ENCODE measurements at regions not wholly inside any gene's neighbourhood (a gene's known extent, or its start where the extent isn't known, plus 50 kb on each side); places are given as distances from the start of the nearest gene placed in this dataset.
"Not testable (repeated sequence)": the region's sequence is repeated elsewhere in the genome, so short reads cannot be mapped to it uniquely, and the experiment has no call there.

- no peak for FAIRE-seq
Observed at GRCh38 chr2:65778137-65778536, 345.7 kb upstream of the SPRED2 start.

DNA sequence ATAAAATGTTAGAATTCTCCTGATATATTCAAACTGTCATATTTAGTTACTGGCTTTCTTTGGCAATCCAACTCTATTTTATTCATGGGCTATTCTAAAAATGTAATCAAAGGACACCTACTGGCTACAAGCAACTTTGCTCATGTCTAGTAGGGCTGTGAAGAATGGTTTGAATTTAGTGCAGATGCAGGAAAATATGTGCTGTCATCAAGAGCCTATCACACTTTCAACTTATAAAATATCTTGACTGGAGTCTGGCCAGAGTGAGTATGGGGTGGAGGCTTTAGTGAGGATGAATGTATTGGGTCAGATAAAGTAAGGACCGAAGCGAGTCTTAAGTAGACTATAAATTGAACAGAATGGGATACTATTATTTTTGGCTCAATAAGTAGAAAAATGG, 343.4 kb upstream of the SPRED2 start:
- FAIRE-seq = no peak

DNA sequence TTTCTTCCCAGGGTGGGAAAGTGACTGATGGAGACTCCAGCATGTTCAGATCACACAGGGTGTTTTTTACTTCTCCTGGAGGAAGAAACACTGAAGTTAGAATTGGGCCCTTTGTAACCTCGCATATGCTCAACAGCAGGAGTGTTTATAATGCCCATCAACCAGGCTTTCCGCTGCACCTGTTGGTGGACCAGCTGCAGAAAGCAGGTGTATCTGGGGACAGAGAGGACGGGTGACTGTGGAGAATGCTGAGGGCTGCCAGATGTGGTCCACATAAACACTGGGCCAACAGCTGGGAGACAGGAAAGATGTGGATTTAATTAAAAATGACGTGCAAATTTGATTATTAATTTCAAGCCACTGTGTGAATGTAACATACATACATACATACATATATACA, 335.5 kb upstream of the SPRED2 start:
- no peak for FAIRE-seq

GRCh38 chr2:65766768-65767267, 334.4 kb upstream of the SPRED2 start:
- FAIRE-seq = no peak

DNA sequence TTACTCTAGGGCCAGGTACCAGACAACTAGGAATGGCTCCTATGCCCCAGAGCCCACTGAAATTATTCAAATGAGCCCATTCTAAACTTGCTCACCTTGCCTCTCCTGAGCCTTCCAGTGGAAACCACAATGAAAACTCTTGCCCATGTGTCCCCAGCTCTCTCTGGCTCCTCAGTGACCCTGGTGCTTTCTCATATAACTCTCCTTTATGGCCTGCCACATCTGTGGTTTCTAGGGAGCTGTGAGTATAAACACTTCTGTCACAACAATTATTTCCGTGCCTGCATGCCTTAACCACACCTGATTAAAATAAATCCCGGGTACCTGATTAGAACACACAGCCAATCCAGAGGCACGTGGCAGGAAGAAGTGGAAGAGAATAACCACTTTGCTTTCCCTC, 333.0 kb upstream of the SPRED2 start:
- FAIRE-seq = no peak

DNA sequence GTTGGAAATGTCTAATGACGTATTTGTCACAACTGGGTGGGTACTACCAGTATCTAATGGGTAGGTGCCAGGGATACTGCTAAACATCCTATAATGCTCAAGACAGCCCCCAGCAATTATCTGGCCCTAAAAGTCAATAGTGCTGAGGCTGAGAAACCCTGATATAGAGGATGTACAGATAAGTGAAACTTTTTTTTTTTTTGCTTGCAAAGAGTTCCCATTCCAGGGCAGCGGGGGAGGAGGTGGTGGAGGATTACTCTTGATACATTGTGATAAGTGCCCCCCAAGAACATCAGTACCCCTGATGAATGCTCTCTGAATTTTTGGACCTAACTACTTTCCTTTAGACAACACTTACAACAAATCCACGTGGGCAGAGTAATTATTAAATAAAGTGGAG, 329.7 kb upstream of the SPRED2 start:
- no peak for FAIRE-seq

- FAIRE-seq = no peak
Observed at GRCh38 chr2:65754219-65754618, 321.8 kb upstream of the SPRED2 start.

GRCh38 chr2:65751408-65751807, 319.0 kb upstream of the SPRED2 start:
- FAIRE-seq = no peak

GRCh38 chr2:65749545-65749944, 317.1 kb upstream of the SPRED2 start:
- FAIRE-seq = no peak

GRCh38 chr2:65747875-65748274, 315.5 kb upstream of the SPRED2 start:
- FAIRE-seq = not testable (repeated sequence)

DNA sequence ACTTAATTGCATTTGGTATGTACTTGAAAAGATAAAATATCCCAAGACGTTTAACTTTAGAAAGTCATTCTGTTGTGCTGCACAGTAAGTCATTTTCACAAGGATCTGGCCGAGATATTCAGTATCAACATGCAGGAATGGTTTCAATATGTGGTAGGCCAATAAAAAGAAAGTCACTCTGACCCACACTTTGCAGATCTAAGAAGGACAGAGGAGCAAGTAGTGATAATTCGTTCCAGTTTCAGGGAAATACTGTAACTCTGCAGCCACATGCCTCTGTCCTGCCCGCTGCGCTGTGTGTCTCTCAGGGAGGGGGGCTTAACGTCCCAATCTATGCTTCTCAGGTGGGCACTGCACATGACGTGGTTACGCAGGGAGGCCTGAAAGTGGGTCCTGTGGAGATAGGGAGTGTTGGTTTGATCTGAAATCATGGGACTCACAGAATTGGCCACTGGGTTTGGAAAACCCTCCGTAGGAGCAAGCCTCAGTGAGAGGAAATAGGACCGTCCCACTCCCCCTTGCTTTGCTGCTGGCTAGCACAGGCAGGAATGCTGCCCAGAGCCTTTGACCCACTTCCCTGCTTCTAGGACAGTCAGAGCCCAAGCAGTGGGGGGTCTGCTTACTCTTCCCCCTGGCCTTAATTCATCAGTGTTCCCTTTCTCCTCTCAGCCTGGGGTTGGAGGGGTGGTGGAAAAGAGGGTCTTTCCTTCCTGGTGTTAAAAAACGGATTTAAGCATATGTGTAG, 314.7 kb upstream of the SPRED2 start:
- no peak for FAIRE-seq

DNA sequence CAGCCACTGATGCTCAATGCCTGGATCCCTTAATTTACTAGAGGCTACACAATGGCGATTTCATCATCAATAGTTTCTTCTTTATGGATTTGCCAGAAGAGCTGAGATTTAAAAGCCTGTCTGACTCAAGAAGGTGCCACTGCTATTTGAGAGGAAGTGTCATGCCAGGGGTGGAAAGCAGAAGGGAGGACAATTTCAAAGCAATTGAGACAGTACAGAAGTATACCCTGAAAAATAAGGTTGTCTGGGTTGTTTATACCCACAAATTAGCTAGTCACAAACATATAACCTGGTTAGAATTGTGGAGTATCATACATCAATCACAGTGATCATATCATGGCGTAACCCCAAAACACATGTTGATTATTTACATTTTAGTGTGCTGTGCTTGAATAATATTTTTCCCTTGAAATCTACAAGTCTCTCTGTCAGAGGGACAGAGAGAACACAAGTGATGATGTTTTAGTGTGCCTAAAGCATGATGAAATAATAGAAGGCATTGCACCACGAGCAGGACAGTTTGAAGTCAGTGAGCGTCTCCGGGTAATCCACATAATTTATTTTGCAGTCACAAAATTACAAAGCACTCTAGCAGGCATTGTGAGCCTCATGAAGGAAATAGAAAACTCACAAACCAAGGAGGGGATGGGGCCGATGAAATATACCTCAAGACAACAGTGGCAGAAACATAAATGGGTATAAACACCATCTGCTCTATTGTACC, 312.2 kb upstream of the SPRED2 start:
- FAIRE-seq = no peak

DNA sequence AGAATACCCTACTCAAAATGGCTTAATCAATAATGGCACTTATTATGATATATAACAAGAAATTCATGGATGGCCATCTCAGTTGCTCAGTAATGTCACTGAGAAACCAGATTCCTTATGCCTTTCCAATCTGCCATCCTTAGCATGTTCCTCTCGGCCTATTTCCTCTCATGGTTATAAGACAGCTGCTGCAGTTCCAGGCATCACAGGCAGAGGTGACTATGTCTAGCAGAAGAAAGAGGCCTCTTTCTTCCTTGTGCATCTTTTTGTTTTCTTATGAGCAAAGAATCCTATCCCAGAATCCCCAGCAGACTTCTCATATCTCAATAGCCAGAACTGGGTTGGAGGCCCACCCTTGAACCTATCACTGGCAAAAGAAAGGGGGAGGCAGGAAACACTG, 310.6 kb upstream of the SPRED2 start:
- FAIRE-seq = no peak

GRCh38 chr2:65739927-65740326, 307.5 kb upstream of the SPRED2 start:
- FAIRE-seq = no peak

DNA sequence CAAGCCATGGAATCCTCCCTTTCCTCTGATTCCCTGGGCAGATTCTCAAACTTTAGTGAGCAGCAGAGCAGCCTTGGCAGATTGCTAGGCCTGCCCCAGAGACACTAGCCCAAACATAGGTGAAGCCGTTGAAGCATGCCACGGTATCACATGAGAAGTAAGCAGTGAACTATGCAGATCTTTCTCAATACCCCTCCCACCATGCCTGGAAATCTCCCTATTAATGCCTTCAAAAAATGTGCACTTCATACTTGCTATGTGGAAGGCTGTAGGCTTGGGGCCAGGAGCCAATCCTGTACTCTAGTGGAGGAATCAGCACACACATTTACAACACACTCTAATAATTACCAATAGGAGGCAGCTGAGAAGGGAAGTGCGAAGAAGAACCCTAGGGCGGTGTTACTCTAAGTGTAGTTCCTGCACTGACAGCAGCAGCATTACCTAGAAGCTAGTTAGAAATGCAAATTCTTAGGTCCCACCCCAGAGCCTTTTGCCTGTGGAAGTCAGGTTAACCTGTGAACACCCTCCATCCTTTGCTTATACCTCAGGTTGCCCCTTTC, 305.1 kb upstream of the SPRED2 start:
- FAIRE-seq = no peak

- no peak for FAIRE-seq
Observed at GRCh38 chr2:65731476-65731875, 299.1 kb upstream of the SPRED2 start.

DNA sequence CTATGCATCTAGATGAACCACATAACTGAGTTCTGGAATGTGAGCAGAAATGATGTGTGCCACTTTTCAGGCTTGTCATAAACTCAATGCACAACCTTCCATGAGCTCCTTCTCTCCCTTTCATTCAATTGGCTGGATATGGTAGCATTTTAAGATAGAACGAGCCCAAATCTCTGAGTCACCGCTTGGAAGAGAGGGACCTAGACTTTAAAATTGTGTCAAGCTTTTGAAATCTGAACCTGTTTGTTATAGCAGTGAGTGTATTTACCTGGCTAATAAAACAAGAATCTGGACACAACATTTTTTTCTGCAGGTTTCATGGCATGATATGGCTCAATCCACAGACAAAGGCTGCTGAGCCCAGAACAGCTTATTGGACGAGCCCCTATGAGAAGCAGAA, 297.8 kb upstream of the SPRED2 start:
- FAIRE-seq = no peak

- FAIRE-seq = no peak
Observed at GRCh38 chr2:65729246-65729645, 296.8 kb upstream of the SPRED2 start.

GRCh38 chr2:65728477-65729180, 296.2 kb upstream of the SPRED2 start:
- no peak for FAIRE-seq

- FAIRE-seq = no peak
Observed at GRCh38 chr2:65727816-65728215, 295.4 kb upstream of the SPRED2 start.

GRCh38 chr2:65727381-65727780, 295.0 kb upstream of the SPRED2 start:
- FAIRE-seq = no peak

DNA sequence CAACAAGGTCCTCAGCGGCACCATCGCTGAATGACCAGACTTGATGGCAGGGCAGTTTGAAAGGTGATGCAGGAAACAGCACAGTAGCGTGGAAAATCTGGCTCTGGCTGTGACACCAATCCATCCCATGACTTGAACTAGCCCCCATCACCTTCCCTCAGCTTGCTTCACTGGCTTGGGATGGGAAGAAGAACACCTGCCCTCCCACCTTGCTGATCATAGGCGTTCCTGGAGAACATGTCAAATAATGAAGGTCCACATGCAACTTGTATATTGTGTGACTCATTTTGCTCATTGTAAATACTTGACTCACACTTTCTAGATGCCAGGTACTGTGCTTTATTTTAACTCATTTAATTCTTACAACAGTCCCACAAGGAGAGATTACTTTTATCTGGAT, 292.4 kb upstream of the SPRED2 start:
- no peak for FAIRE-seq

- FAIRE-seq = no peak
Observed at GRCh38 chr2:65724336-65724735, 291.9 kb upstream of the SPRED2 start.

Data from A204.1 (cell line).